Activated naive CD4-positive, alpha-beta T cell (primary cell): ENCODE measurements at regions not wholly inside any gene's neighbourhood (a gene's known extent, or its start where the extent isn't known, plus 50 kb on each side); places are given as distances from the start of the nearest gene placed in this dataset.

ENCODE experiments used
- DNase-seq, 4 experiments: peaks; one replicate each; lab custom pipeline; 2025; lab: John Stamatoyannopoulos, UW

- no peak for DNase-seq
Measured at GRCh38 chr6:144580771-144581170, 295.6 kb downstream of the UTRN start.

GRCh38 chr6:144581812-144582537 is 296.8 kb downstream of the UTRN start:
- no peak for DNase-seq

GRCh38 chr6:144582939-144583613 is 297.9 kb downstream of the UTRN start:
- DNase-seq = peak in 2 of 4 experiments; percentile 2 to 9

- no peak for DNase-seq
Measured at GRCh38 chr6:144583614-144583954, 298.4 kb downstream of the UTRN start.

- DNase-seq = no peak
Measured at GRCh38 chr6:144585217-144585814, 300.2 kb downstream of the UTRN start.

GRCh38 chr6:144586986-144587385 is 301.9 kb downstream of the UTRN start:
- DNase-seq = no peak

- DNase-seq = no peak
Measured at GRCh38 chr6:144588697-144589325, 303.7 kb downstream of the UTRN start.

GRCh38 chr6:144590532-144590931 is 305.4 kb downstream of the UTRN start:
- DNase-seq = no peak

- no peak for DNase-seq
Measured at GRCh38 chr6:144593392-144593791, 308.3 kb downstream of the UTRN start.

- no peak for DNase-seq
Measured at GRCh38 chr6:144594585-144594984, 309.4 kb downstream of the UTRN start.

- DNase-seq = no peak
Measured at GRCh38 chr6:144595266-144595665, 310.1 kb downstream of the UTRN start.

- DNase-seq = no peak
Measured at GRCh38 chr6:144597511-144597910, 312.4 kb downstream of the UTRN start.

- DNase-seq = no peak
Measured at GRCh38 chr6:144599615-144600014, 314.5 kb downstream of the UTRN start.

- no peak for DNase-seq
Measured at GRCh38 chr6:144601221-144601620, 316.1 kb downstream of the UTRN start.

GRCh38 chr6:144602523-144603180 is 317.5 kb downstream of the UTRN start:
- no peak for DNase-seq

GRCh38 chr6:144606083-144606482 is 320.9 kb downstream of the UTRN start:
- no peak for DNase-seq

- DNase-seq = no peak
Measured at GRCh38 chr6:144607998-144608735, 323.0 kb downstream of the UTRN start.

- no peak for DNase-seq
Measured at GRCh38 chr6:144612811-144613210, 327.7 kb downstream of the UTRN start.

- DNase-seq = no peak
Measured at GRCh38 chr6:144613859-144614258, 328.7 kb downstream of the UTRN start.

GRCh38 chr6:144615870-144616269 is 330.7 kb downstream of the UTRN start:
- no peak for DNase-seq

GRCh38 chr6:144617191-144617590 is 332.1 kb downstream of the UTRN start:
- DNase-seq = no peak

GRCh38 chr6:144617708-144618107 is 332.6 kb downstream of the UTRN start:
- no peak for DNase-seq
